CD4-positive, alpha-beta T cell treated with Interferon alpha-2 for 1 hour (primary cell): ENCODE measurements at regions not wholly inside any gene's neighbourhood (a gene's known extent, or its start where the extent isn't known, plus 50 kb on each side); places are given as distances from the start of the nearest gene placed in this dataset.

Experiments used
- DNase-seq, 2 donors: peaks; one replicate each; pipeline ENCODE4 v3.0.0-alpha.2; 2020 to 2022

GRCh38 chr12:24554612-24555295, 394.1 kb downstream of the BCAT1 start:
- no peak for DNase-seq

- DNase-seq, result no peak
Measured at GRCh38 chr12:24553259-24553658, 395.6 kb downstream of the BCAT1 start.

- no peak for DNase-seq
Measured at GRCh38 chr12:24551163-24551786, 397.6 kb downstream of the BCAT1 start.

- no peak for DNase-seq
Measured at GRCh38 chr12:24550609-24551008, 398.3 kb downstream of the BCAT1 start.

- DNase-seq, result no peak
Measured at GRCh38 chr12:24546661-24547060, 402.2 kb downstream of the BCAT1 start.

- DNase-seq, result no peak
Measured at GRCh38 chr12:24546084-24546483, 402.8 kb downstream of the BCAT1 start.

GRCh38 chr12:24544368-24544767, 404.5 kb downstream of the BCAT1 start:
- DNase-seq, result no peak

- DNase-seq, result no peak
Measured at GRCh38 chr12:24541193-24541871, 407.6 kb downstream of the BCAT1 start.

- no peak for DNase-seq
Measured at GRCh38 chr12:24539646-24540045, 409.3 kb downstream of the BCAT1 start.

GRCh38 chr12:24537083-24537860, 411.6 kb downstream of the BCAT1 start:
- no peak for DNase-seq

- DNase-seq, result no peak
Measured at GRCh38 chr12:24535334-24536069, 413.4 kb downstream of the BCAT1 start.

- no peak for DNase-seq
Measured at GRCh38 chr12:24534622-24535021, 414.3 kb downstream of the BCAT1 start.

GRCh38 chr12:24533716-24534352, 415.1 kb downstream of the BCAT1 start:
- no peak for DNase-seq

GRCh38 chr12:24530689-24531088, 418.2 kb downstream of the BCAT1 start:
- no peak for DNase-seq

- DNase-seq, result no peak
Measured at GRCh38 chr12:24527102-24527501, 421.8 kb downstream of the BCAT1 start.

- no peak for DNase-seq
Measured at GRCh38 chr12:24522736-24523135, 426.2 kb downstream of the BCAT1 start.

- DNase-seq, result no peak
Measured at GRCh38 chr12:24519759-24520158, 429.1 kb downstream of the BCAT1 start.

- DNase-seq, result no peak
Measured at GRCh38 chr12:24517000-24517399, 431.9 kb downstream of the BCAT1 start.

- DNase-seq, result no peak
Measured at GRCh38 chr12:24510581-24511125, 438.2 kb downstream of the BCAT1 start.

GRCh38 chr12:24507827-24508226, 441.1 kb downstream of the BCAT1 start:
- DNase-seq, result no peak

GRCh38 chr12:24505366-24506015, 443.4 kb downstream of the BCAT1 start:
- no peak for DNase-seq
